HG02642 (cell line): ENCODE measurements at regions not wholly inside any gene's neighbourhood (a gene's known extent, or its start where the extent isn't known, plus 50 kb on each side); places are given as distances from the start of the nearest gene placed in this dataset.

Experiments used
- ATAC-seq: cut with Tn5 transposase; IDR thresholded peaks from one replicate; pipeline ENCODE4 v1.9.1; 2021; ENCODE audit warnings: mild to moderate bottlenecking; ENCODE audit not compliant: unreplicated experiment, poor library complexity

DNA sequence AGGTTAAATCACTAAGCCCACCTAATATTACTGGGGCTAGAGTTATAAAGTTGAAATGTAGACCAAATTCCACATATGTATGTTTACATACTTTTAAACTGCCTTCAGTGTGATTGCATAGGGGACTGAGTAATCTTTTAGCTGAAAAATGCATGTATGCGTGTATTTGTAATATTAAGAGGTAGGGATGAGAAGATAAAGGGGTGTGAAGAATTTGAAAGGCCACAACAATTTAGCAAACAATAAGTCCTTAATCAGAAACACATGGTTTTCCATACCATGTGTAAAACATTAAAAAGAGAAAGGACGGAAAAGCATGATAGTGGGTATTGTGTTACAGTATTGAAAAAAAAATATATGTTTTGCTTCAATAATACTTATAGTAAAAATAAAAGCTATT lies 919.9 kb upstream of the FLRT2 start:
- no peak for ATAC-seq

- no peak for ATAC-seq
These were observed 907.6 kb upstream of the FLRT2 start for GRCh38 chr14:84622357-84622756.

- no peak for ATAC-seq
These were observed 886.5 kb upstream of the FLRT2 start for GRCh38 chr14:84643446-84643845.

DNA sequence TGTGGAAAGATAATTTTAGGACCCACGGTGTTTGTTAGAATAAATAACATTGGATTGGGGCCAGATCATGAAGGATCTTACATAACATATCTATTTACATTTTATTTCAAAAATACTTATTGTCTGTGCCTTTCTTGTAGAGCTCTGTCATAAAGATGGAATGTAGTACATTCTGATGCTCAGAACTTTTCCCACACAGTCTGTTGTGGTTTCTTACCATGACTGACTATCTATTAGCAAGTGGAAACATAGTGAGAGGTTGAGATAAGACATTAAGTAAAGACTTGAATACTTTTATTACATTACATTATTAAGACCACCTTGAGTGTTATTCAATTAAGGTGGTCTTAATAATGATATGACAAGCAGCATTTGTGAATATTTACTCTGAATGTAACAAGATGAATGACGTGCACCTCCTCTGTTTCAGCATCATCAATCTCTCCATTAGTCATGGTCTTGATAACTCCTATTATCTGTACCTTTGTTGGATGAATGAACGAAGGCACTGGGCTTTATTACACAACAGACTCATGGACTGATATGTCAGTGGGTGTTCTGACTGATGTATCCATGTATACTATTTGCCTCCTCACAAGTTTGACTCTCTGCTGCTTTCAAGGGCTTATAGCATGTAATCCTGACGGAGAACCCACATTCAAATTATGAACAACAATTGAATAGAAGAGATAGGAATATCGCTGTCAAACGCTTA lies 883.0 kb upstream of the FLRT2 start:
- no peak for ATAC-seq

GRCh38 chr14:84655014-84655413 lies 874.9 kb upstream of the FLRT2 start:
- ATAC-seq: no peak

DNA sequence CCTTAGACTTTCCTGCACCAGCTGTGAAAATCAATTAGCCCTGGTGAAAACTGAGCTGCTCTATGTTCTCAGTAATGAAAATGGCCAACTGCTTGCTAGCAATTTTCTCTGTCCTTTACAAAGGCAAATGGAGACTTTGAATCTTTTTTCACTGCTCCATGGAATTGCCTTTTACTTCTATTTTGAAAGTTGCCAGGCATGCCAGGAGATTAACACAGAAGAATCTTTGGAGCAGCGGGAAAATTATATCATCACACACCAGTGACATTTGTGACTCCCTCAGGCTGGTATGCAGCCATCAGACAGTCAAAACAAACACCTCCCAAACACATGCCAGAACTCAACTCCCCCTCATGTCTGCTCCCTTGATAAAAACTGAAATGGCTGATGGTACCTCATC lies 872.0 kb upstream of the FLRT2 start:
- no peak for ATAC-seq

GRCh38 chr14:84670796-84671195 lies 859.1 kb upstream of the FLRT2 start:
- no peak for ATAC-seq

DNA sequence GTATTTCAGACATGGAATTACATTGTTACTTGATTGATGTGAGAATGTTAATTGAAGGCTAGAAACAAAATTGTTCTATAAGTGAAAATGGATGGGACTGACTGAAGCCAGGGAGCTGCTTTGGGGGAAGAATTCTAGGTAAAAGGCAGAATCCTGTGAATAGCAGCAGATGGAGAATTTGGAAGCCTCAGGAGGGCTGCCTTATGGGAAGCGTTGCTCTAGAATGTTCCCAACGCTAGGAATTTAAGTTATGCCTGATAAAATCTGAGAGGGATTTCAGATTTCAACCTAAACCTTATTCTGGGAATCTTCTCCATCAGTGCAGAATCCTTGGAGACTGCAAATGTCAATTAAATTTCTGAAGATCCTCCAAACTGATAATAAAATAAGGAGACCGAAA lies 858.2 kb upstream of the FLRT2 start:
- ATAC-seq: no peak

DNA sequence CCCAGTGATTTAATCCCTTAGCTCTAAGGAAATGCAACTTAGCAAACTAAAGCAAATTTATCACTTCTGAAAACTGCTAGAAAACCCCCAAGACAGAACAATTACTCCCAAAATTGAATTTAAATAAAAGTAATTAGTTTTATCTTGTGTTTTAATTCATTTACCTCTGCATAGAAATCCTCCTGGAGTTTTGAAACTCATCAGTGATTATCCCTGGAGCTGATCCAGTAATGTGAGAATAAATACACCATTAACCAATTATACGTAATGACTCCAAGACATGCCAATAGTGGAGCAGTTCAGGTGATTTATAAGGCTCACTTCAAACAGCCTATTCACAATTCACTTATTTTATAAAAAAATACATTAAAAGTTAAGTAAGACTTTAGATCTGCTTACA lies 855.3 kb upstream of the FLRT2 start:
- no peak for ATAC-seq

DNA sequence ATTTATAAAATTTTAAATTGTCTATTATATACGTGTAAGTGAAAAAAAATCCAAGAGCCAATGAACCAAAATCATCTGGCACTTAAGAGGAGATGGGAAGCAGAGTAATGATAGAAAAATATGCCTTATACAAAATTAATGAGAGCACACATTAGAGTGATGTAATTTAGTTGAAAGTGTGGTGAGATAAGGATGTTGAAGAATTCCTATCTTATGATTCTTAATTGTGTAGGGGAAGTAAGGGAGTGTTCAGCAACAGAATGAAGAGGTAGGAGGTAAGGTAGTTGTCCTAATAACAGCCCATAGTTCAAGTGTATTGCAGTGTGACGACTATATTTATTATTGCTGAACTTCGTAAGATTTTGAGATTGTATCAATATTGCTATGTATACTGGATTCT lies 843.4 kb upstream of the FLRT2 start:
- no peak for ATAC-seq

GRCh38 chr14:84688297-84689025 lies 841.5 kb upstream of the FLRT2 start:
- ATAC-seq: no peak

DNA sequence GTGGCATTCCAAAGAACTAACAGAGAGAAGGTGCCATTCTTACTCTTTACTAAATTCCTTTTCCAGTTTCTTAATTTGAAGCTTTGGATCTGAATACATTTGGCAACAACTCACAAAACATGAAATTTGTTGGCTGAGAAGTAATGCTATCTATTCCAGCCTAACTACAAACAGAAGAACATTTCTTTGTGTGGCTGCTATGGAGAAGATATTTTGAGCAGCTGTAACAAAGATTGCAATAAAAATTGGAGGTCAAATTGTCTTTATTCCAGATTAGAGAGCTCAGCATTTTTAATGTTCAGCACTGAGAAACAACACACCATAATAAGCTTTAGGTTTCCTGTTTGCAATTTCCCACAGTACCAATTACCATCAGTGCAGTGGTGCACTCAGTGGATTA lies 835.8 kb upstream of the FLRT2 start:
- ATAC-seq: no peak

DNA sequence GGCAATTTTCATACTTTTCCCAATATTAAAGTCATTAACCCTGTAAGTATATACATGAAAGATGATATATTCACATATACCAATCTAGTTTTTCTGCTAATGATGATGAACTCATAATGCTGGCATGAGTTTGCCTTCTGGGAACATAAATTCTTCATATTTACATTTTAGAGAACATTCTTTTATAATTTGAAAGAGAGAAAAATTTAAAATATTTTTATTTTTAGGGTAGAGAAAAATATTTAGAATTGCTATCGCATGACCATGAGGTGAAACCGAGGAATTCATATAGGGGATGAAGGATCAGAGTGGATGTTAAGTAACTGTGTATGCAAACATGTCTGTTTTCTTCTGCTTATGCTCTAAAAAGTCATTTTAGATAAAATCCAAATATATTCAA lies 825.3 kb upstream of the FLRT2 start:
- ATAC-seq: no peak

- no peak for ATAC-seq
These were observed 822.1 kb upstream of the FLRT2 start for GRCh38 chr14:84707830-84708229.

GRCh38 chr14:84708865-84709264 lies 821.1 kb upstream of the FLRT2 start:
- no peak for ATAC-seq

DNA sequence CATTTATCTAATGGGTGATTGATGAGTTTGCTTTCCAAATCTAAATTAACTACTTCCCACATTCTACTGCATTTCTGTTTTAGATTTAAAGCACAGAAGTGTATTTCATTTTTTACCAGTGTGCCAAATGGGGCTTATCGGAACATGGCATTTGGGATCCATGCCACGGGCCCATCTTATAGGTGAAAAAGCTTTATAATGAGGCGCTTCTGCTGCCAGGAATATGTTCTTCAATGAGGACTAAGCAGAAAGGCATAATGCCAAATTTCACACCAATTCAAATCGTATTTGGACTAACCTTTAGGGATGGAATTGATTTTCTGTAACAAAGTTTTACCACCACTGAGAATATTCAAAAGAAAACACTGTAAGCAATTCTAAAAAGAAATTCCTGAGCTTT lies 803.5 kb upstream of the FLRT2 start:
- no peak for ATAC-seq

GRCh38 chr14:84749191-84749955 lies 780.6 kb upstream of the FLRT2 start:
- ATAC-seq: no peak

DNA sequence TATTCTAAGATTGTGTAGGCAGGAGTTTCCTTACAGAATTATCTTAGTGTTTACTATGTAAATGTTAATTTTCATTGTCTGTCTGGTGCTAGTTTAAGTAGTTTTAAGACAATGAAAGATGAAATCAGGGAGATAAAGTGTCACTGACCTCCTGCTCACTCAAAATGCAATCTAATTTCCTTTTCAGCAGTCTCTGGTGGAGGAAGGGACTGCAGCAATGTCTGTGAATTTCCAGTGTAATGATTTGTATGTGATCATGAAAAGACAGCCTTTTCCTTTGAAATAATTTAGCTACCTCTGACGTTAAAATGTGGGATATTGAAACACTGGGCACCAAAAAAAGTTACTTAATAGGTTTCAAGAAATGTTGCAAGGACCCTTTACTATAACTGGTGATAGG lies 779.7 kb upstream of the FLRT2 start:
- ATAC-seq: no peak

DNA sequence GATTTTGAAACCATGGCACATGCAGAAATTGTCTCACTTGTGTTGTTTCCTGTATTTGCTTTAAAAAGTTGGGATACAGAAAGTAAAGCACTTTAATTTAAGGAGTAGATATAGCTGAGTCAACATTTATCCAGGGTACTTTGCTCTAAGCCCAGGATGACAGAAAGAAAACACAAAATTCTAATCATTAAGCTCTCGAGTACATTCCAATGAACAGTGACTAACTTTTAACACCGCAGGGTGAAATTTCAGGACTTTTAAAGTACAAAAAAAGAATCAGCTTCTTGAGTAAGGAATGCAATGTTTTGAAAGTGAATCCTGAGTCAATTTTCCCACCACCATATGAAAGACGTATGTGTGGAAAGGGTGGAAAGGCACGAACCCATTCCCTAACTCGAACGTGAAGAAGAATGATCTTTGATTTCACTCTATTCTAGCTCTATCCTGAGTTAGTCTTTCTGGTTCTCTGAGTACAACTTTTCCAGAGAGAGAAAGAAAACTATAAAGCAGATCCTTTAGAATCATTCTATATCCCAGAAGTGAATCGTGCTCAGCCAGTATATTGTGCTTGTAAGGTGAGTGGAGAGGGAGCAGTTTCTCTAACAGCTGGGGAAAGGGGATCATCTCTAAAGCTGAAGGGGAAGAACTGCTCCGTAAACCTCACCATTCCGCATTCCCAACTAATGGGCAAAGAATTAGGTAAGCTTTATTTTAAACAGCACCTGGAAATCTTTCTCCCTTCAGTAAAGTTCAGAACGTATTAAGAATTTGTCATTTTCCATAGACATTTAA lies 779.0 kb upstream of the FLRT2 start:
- no peak for ATAC-seq

DNA sequence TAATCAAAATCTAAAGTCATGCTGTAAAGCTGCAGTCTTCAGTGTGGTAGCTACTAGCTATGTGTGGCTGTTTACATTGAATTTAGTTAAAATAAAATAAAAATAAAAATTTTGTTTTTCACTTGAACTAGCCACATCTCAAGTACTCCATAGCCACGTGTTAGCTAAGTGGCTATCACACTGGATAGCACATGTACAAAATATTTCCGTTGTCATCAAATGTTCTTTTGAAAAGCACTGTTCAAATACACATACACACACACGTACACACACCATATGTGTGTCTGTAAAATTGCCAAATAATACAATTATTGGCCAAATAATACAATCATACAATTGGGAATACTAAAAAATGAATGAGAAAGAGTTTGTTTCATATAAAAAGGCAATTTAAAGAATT lies 778.2 kb upstream of the FLRT2 start:
- ATAC-seq: no peak
